ENCODE measurements at regions not wholly inside any gene's neighbourhood (a gene's known extent, or its start where the extent isn't known, plus 50 kb on each side); places are given as distances from the start of the nearest gene placed in this dataset.

GRCh38 chr11:134830312-134830711 lies 418.3 kb upstream of the B3GAT1 start:
- POLR2A ChIA-PET = no interaction called here
- no peak for DNase-seq (ENCODE audit: low read depth, low spot score)
- CTCF ChIA-PET = no interaction called here
- no peak overlapping the region for H3K4me3 ChIP-seq (ENCODE audit: low read depth, low read length)
- no peak for TF ChIP-seq CTCF (IDR thresholded peaks at IDR 0.05; ENCODE audit: insufficient read depth, low read length, missing control alignments)

- no peak overlapping the region for H3K4me3 ChIP-seq (ENCODE audit: low read depth, low read length)
- ChIA-PET POLR2A (no interaction called here), CTCF (no interaction called here)
- no peak for TF ChIP-seq CTCF (IDR thresholded peaks at IDR 0.05; ENCODE audit: insufficient read depth, low read length, missing control alignments)
- no peak for DNase-seq (ENCODE audit: low read depth, low spot score)
Observed at GRCh38 chr11:134823970-134824369, 411.9 kb upstream of the B3GAT1 start.

GRCh38 chr11:134822897-134823296 lies 410.9 kb upstream of the B3GAT1 start:
- POLR2A ChIA-PET = no interaction called here
- no peak for DNase-seq (ENCODE audit: low read depth, low spot score)
- no peak overlapping the region for H3K4me3 ChIP-seq (ENCODE audit: low read depth, low read length)
- CTCF ChIA-PET = no interaction called here
- TF ChIP-seq CTCF (IDR thresholded peaks at IDR 0.05; ENCODE audit: insufficient read depth, low read length, missing control alignments) = no peak

- ChIA-PET POLR2A (no interaction called here), CTCF (no interaction called here)
- no peak overlapping the region for H3K4me3 ChIP-seq (ENCODE audit: low read depth, low read length)
- no peak for TF ChIP-seq CTCF (IDR thresholded peaks at IDR 0.05; ENCODE audit: insufficient read depth, low read length, missing control alignments)
- DNase-seq (ENCODE audit: low read depth, low spot score) = no peak
Observed at GRCh38 chr11:134821422-134821821, 409.4 kb upstream of the B3GAT1 start.

- H3K4me3 ChIP-seq (ENCODE audit: low read depth, low read length) = no peak overlapping the region
- no peak for DNase-seq (ENCODE audit: low read depth, low spot score)
- CTCF ChIA-PET = no interaction called here
- POLR2A ChIA-PET = no interaction called here
- TF ChIP-seq CTCF (IDR thresholded peaks at IDR 0.05; ENCODE audit: insufficient read depth, low read length, missing control alignments) = no peak
Observed at GRCh38 chr11:134819041-134819440, 407.0 kb upstream of the B3GAT1 start.

GRCh38 chr11:134818516-134818915 lies 406.5 kb upstream of the B3GAT1 start:
- DNase-seq (ENCODE audit: low read depth, low spot score) = no peak
- TF ChIP-seq CTCF (IDR thresholded peaks at IDR 0.05; ENCODE audit: insufficient read depth, low read length, missing control alignments) = no peak
- H3K4me3 ChIP-seq (ENCODE audit: low read depth, low read length) = no peak overlapping the region
- ChIA-PET POLR2A (no interaction called here), CTCF (no interaction called here)

Measured in AG04449 (cell line).